ENCODE measurements at regions not wholly inside any gene's neighbourhood (a gene's known extent, or its start where the extent isn't known, plus 50 kb on each side); places are given as distances from the start of the nearest gene placed in this dataset.

- no peak for TF ChIP-seq FOS (IDR thresholded peaks at IDR 0.05; ENCODE audit: borderline replicate concordance, insufficient read depth, low read length)
- no peak for TF ChIP-seq JUN (IDR thresholded peaks at IDR 0.05; ENCODE audit: borderline replicate concordance, insufficient read depth, insufficient read length, low read depth)
- TF ChIP-seq POLR2AphosphoS5 (IDR thresholded peaks at IDR 0.05; ENCODE audit: insufficient read depth, low read depth, low read length): no peak
- no peak for TF ChIP-seq GATA2 (IDR thresholded peaks at IDR 0.05; ENCODE audit: insufficient read depth, insufficient read length, low read depth, low read length)
- TF ChIP-seq, protein P1, sequence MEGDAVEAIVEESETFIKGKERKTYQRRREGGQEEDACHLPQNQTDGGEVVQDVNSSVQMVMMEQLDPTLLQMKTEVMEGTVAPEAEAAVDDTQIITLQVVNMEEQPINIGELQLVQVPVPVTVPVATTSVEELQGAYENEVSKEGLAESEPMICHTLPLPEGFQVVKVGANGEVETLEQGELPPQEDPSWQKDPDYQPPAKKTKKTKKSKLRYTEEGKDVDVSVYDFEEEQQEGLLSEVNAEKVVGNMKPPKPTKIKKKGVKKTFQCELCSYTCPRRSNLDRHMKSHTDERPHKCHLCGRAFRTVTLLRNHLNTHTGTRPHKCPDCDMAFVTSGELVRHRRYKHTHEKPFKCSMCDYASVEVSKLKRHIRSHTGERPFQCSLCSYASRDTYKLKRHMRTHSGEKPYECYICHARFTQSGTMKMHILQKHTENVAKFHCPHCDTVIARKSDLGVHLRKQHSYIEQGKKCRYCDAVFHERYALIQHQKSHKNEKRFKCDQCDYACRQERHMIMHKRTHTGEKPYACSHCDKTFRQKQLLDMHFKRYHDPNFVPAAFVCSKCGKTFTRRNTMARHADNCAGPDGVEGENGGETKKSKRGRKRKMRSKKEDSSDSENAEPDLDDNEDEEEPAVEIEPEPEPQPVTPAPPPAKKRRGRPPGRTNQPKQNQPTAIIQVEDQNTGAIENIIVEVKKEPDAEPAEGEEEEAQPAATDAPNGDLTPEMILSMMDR (IDR thresholded peaks at IDR 0.05; ENCODE audit: extremely low read depth in 1 of 2, insufficient read depth in 1 of 2, low read depth in 1 of 2, low read length in 2 of 2): no peak
- no peak for TF ChIP-seq EZH2 (IDR thresholded peaks at IDR 0.05; ENCODE audit: borderline replicate concordance, low read depth, low read length, severe bottlenecking)
- TF ChIP-seq POLR2A (IDR thresholded peaks at IDR 0.05; ENCODE audit: low read depth, low read length): no peak
- no peak for TF ChIP-seq MAX (IDR thresholded peaks at IDR 0.05; ENCODE audit: insufficient read depth, insufficient read length)
- FAIRE-seq: no peak
- no peaks in the 10 kb centered on the region for H3K36me3 ChIP-seq (ENCODE audit: control insufficient read depth in 2 of 2, extremely low read depth in 1 of 2, insufficient read depth in 2 of 2, low read length in 2 of 2)
- H3K27ac ChIP-seq (ENCODE audit: insufficient read depth, low read depth, low read length): no peak overlapping the region
- no peaks in the 10 kb centered on the region for H3K79me2 ChIP-seq (ENCODE audit: control insufficient read depth, insufficient read depth, low read length)
- intact Hi-C loops (cut with micrococcal nuclease): loop anchor here (5.0 kb wide), 2 partner anchors 51 to 201 kb away; no protein-coding TSS in a partner anchor
- no peak overlapping the region for H3K4me3 ChIP-seq (replicated peaks in 1 of 3; ENCODE audit: insufficient read depth in 1 of 3, low read depth in 1 of 3, low read length in 3 of 3)
- DNase-seq (ENCODE audit: low read depth, low spot score): no peak
- no peak overlapping the region for H3K4me2 ChIP-seq (ENCODE audit: insufficient read depth, low read length)
- BruUV-seq (replicated peaks): no TSS peak
- H3K4me1 ChIP-seq (ENCODE audit: control insufficient read depth, extremely low read depth, insufficient read depth, low read length): peaks cover 14% of the 10 kb centered on the region
- no peaks in the 10 kb centered on the region for H3K27me3 ChIP-seq (ENCODE audit: control insufficient read depth in 2 of 2, insufficient read depth in 2 of 2, low read length in 2 of 2)
- ChIA-PET POLR2A (no interaction called here), CTCF (interaction anchor here (1.2 to 5.7 kb wide), 8 partner anchors 23 to 1085 kb away, joined by 3 to 61 read pairs (median 13); no protein-coding TSS in a partner anchor)
- H3K9me3 ChIP-seq (replicated peaks; ENCODE audit: control insufficient read depth, insufficient read depth, low read length): no peaks in the 10 kb centered on the region
- H3K9me1 ChIP-seq (replicated peaks; ENCODE audit: control insufficient read depth, extremely low read depth, insufficient read depth, low read length): no peaks in the 10 kb centered on the region
- dilution Hi-C loops (cut with MboI; ENCODE audit: extremely low pct_ligation_motif_present, low sequenced_read_pairs): no loop called here
- H2AFZ ChIP-seq (ENCODE audit: low read depth, low read length): no peak overlapping the region
- H4K20me1 ChIP-seq (replicated peaks; ENCODE audit: control insufficient read depth, extremely low read depth, insufficient read depth, low read length): no peaks in the 10 kb centered on the region
- no peak overlapping the region for H3K9ac ChIP-seq (replicated peaks; ENCODE audit: extremely low read depth, insufficient read depth, low read length)
These were observed 260.5 kb downstream of the RFC3 start for GRCh38 chr13:34078334-34078999.
